Panc1 (cell line): ENCODE measurements at regions not wholly inside any gene's neighbourhood (a gene's known extent, or its start where the extent isn't known, plus 50 kb on each side); places are given as distances from the start of the nearest gene placed in this dataset.

ENCODE experiments used
- ATAC-seq: fragments of 200-7000 bp; cut with Tn5 transposase; 2 replicates; pipeline ENCODE4 v1.9.1; 2020; ENCODE audit warnings: mild to moderate bottlenecking, moderate library complexity
- BruUV-seq: library from RNA; stranded (reverse); fragments of 400-500 nt; replicated peaks from 2 replicates; lab custom pipeline; 2021; lab: Mats Ljungman, UMichigan
- CTCF ChIA-PET: fragments of 300-600 bp; sonication (Branson Sonifier 250); formaldehyde crosslinking; loops from one replicate; lab custom pipeline; 2022; ENCODE audit warnings: antibody characterized with exemption; lab: Charles Lee
- POLR2A ChIA-PET: fragments of 300-600 bp; sonication (Branson Sonifier 250); formaldehyde crosslinking; loops from one replicate; lab custom pipeline; 2022; ENCODE audit warnings: antibody characterized with exemption; lab: Charles Lee
- DNase-seq: peaks from one replicate; pipeline ENCODE4 v3.0.0-alpha.2; 2010; ENCODE audit warnings: low read depth, low spot score
- H3K27ac ChIP-seq: 2 replicates; pipeline ENCODE4 v1.5.1; 2011; ENCODE audit warnings: mild to moderate bottlenecking, low read length, inconsistent platforms
- H3K27me3 ChIP-seq: fragments of 200-500 bp; sonication (Bioruptor generic); 2 replicates; pipeline ENCODE4 v1.6.0; 2014; ENCODE audit warnings: low read length, inconsistent platforms; ENCODE audit not compliant: control insufficient read depth, insufficient read depth
- H3K36me3 ChIP-seq: fragments of 200-500 bp; sonication (Bioruptor generic); 2 replicates; pipeline ENCODE4 v1.5.1; 2014; ENCODE audit warnings: inconsistent platforms, mild to moderate bottlenecking, low read length, moderate library complexity; ENCODE audit not compliant: control insufficient read depth, insufficient read depth
- H3K4me1 ChIP-seq: 2 replicates; pipeline ENCODE4 v1.5.1; 2011; ENCODE audit warnings: inconsistent platforms, mild to moderate bottlenecking, low read length, moderate library complexity; ENCODE audit not compliant: control insufficient read depth, insufficient read depth
- H3K4me3 ChIP-seq, 2 experiments: 2 replicates each; pipeline ENCODE4 v1.5.1; 2011 to 2012; ENCODE audit warnings: low read depth in 2 of 2, low read length in 2 of 2, mild to moderate bottlenecking in 2 of 2, inconsistent platforms in 1 of 2, moderate library complexity in 1 of 2
- H3K9me3 ChIP-seq: fragments of 200-500 bp; sonication (Bioruptor generic); 2 replicates; pipeline ENCODE4 v1.5.1; 2014; ENCODE audit warnings: low read depth, mild to moderate bottlenecking, inconsistent platforms, low read length, moderate library complexity; ENCODE audit not compliant: control insufficient read depth, insufficient read depth
- CTCF ChIP-seq: fragments of 450-650 bp; IDR thresholded peaks from 2 replicates; pipeline ENCODE4 v1.5.1; 2017; ENCODE audit warnings: mild to moderate bottlenecking
- POLR2AphosphoS5 ChIP-seq: IDR thresholded peaks from 2 replicates; pipeline ENCODE4 v1.6.1; 2012; ENCODE audit warnings: mild to moderate bottlenecking, low read depth, low read length, moderate library complexity
- REST ChIP-seq, 2 experiments: IDR thresholded peaks; 2 replicates each; pipeline ENCODE4 v1.6.1; 2011 to 2012; ENCODE audit warnings: low read depth in 2 of 2, control low read depth in 1 of 2, low read length in 1 of 2, mild to moderate bottlenecking in 1 of 2, moderate library complexity in 1 of 2; ENCODE audit not compliant: insufficient read depth in 1 of 2
- SIN3A ChIP-seq: IDR thresholded peaks from 2 replicates; pipeline ENCODE4 v1.6.1; 2012; ENCODE audit warnings: low read depth, mild to moderate bottlenecking, low read length, moderate library complexity, borderline replicate concordance; ENCODE audit not compliant: insufficient read depth
- TCF7L2 ChIP-seq: IDR thresholded peaks from 2 replicates; pipeline ENCODE4 v1.6.1; 2011; ENCODE audit warnings: mild to moderate bottlenecking, low read depth, low read length, inconsistent platforms
- in situ Hi-C: cut with HindIII; loops from 2 replicates; pipeline ENCODE4 v1.10.0; 2016; ENCODE audit warnings: low sequenced_read_pairs, low pct_unique_long_range_greater_than_20kb
- intact Hi-C: fragments of 100-400 bp; cut with micrococcal nuclease; formaldehyde crosslinking; loops from one replicate; pipeline ENCODE4 v1.10.0; 2022; ENCODE audit not compliant: unreplicated experiment

GRCh38 chr2:122486705-122487415, 731.4 kb downstream of the TSN start:
- Histone ChIP-seq H3K27ac (no peak overlapping the region), H3K4me1 (no peaks in the 10 kb centered on the region), H3K36me3 (no peaks in the 10 kb centered on the region), H3K4me3 (no peak overlapping the region), H3K9me3 (no peaks in the 10 kb centered on the region), H3K27me3 (no peaks in the 10 kb centered on the region)
- ATAC-seq: no peak
- DNase-seq: no peak
- in situ Hi-C loops (no loop called here), intact Hi-C loops (no loop called here)
- ChIA-PET POLR2A (no interaction called here), CTCF (no interaction called here)
- TF ChIP-seq TCF7L2: no peak
- no peak for TF ChIP-seq SIN3A
- TF ChIP-seq REST (IDR thresholded peaks at IDR 0.05; ENCODE audit: insufficient read depth in 1 of 2, low read depth in 2 of 2, low read length in 1 of 2): no peak
- TF ChIP-seq POLR2AphosphoS5: no peak
- no peak for TF ChIP-seq CTCF
- BruUV-seq: no TSS peak

DNA sequence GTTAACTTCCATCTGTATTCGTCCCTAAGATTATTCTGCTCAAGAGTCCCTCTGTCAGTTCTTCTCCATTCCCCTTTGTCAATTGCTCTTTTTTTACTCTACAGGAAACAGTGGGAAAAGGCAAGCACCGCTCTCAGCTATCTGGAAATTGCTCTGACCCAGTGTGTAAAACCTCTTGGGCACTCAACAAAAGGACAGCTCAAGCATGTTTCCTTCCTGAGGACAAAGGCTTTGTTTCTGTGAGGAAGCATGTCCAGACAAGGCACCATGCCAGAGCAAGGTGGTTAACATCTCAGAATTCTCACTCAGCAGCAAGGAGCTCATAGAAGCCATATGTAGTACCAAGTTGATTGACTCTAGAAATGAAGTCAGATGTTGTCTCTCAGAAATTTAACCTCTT, 735.6 kb downstream of the TSN start:
- no peak for DNase-seq
- Histone ChIP-seq H3K27me3 (no peaks in the 10 kb centered on the region), H3K9me3 (no peaks in the 10 kb centered on the region), H3K4me1 (no peaks in the 10 kb centered on the region), H3K4me3 (no peak overlapping the region), H3K36me3 (no peaks in the 10 kb centered on the region), H3K27ac (no peak overlapping the region)
- ChIA-PET POLR2A (no interaction called here), CTCF (no interaction called here)
- ATAC-seq: no peak
- BruUV-seq: no TSS peak
- TF ChIP-seq REST (IDR thresholded peaks at IDR 0.05; ENCODE audit: insufficient read depth in 1 of 2, low read depth in 2 of 2, low read length in 1 of 2) (no peak), POLR2AphosphoS5 (no peak), SIN3A (no peak), CTCF (no peak), TCF7L2 (no peak)
- intact Hi-C loops: no loop called here
- in situ Hi-C loops: no loop called here
